Urinary bladder (tissue), 3 donors: ENCODE measurements at regions not wholly inside any gene's neighbourhood (a gene's known extent, or its start where the extent isn't known, plus 50 kb on each side); places are given as distances from the start of the nearest gene placed in this dataset.

Experiments
- DNase-seq: peaks from one replicate; pipeline ENCODE4 v3.0.0-alpha.2; 2015; ENCODE audit errors: extremely low spot score
- H3K27ac ChIP-seq: one replicate; pipeline ENCODE4 v1.5.1; 2013; ENCODE audit warnings: low read depth, mild to moderate bottlenecking, moderate library complexity
- H3K36me3 ChIP-seq: one replicate; pipeline ENCODE4 v1.6.1; 2013; ENCODE audit warnings: mild to moderate bottlenecking, moderate library complexity; ENCODE audit not compliant: insufficient read depth
- H3K4me1 ChIP-seq: one replicate; pipeline ENCODE4 v1.6.1; 2013; ENCODE audit warnings: mild to moderate bottlenecking, moderate library complexity; ENCODE audit not compliant: insufficient read depth
- H3K4me3 ChIP-seq: one replicate; pipeline ENCODE4 v1.5.1; 2013; ENCODE audit warnings: low read depth, low read length
- WGBS: extraction: QIAGEN DNeasy Blood & Tissue Kit; methylation state at CpG from one replicate; pipeline ENCODE4 v1.1.7; 2013; 5-methylcytosine and 5-hydroxymethylcytosine counted together
- donor health status: healthy with polysubstance abuse.
- donor health status: healthy.

GRCh38 chr2:12338946-12339697 lies 377.6 kb upstream of the TRIB2 start:
- 86% methylated on average over 7 of the region's 7 CpGs for WGBS

GRCh38 chr2:12340164-12340563 lies 376.6 kb upstream of the TRIB2 start:
- WGBS = 58% methylated on average over 4 of the region's 4 CpGs
- H3K4me3 ChIP-seq = no peak overlapping the region
- DNase-seq = no peak
- no peaks in the 10 kb centered on the region for H3K36me3 ChIP-seq
- H3K4me1 ChIP-seq = no peaks in the 10 kb centered on the region
- no peak overlapping the region for H3K27ac ChIP-seq

More at GRCh38 chr2:12338946-12339697, 377.6 kb upstream of the TRIB2 start:
- Histone ChIP-seq H3K4me1 (no peaks in the 10 kb centered on the region), H3K27ac (no peak overlapping the region), H3K36me3 (no peaks in the 10 kb centered on the region), H3K4me3 (no peak overlapping the region)
- no peak for DNase-seq

- no peak for DNase-seq
- Histone ChIP-seq H3K27ac (no peak overlapping the region), H3K4me1 (no peaks in the 10 kb centered on the region), H3K36me3 (no peaks in the 10 kb centered on the region), H3K4me3 (no peak overlapping the region)
- 99% methylated on average over 1 of the region's 1 CpG for WGBS
These were observed 375.5 kb upstream of the TRIB2 start for GRCh38 chr2:12341215-12341614.

GRCh38 chr2:12341920-12342319 lies 374.8 kb upstream of the TRIB2 start:
- Histone ChIP-seq H3K27ac (no peak overlapping the region), H3K36me3 (no peaks in the 10 kb centered on the region), H3K4me3 (no peak overlapping the region), H3K4me1 (no peaks in the 10 kb centered on the region)
- DNase-seq = no peak
- 92% methylated on average over 3 of the region's 3 CpGs for WGBS

- H3K36me3 ChIP-seq = no peaks in the 10 kb centered on the region
- DNase-seq = no peak
- H3K27ac ChIP-seq = no peak overlapping the region
- H3K4me1 ChIP-seq = no peaks in the 10 kb centered on the region
- 92% methylated on average over 5 of the region's 5 CpGs for WGBS
- H3K4me3 ChIP-seq = no peak overlapping the region
These were observed 373.6 kb upstream of the TRIB2 start for GRCh38 chr2:12343141-12343540.

GRCh38 chr2:12347066-12347493 lies 369.7 kb upstream of the TRIB2 start:
- 48% methylated on average over 4 of the region's 4 CpGs for WGBS
- no peak overlapping the region for H3K27ac ChIP-seq
- no peak for DNase-seq

GRCh38 chr2:12348216-12348615 lies 368.5 kb upstream of the TRIB2 start:
- Histone ChIP-seq H3K27ac (no peak overlapping the region), H3K36me3 (no peaks in the 10 kb centered on the region), H3K4me3 (no peak overlapping the region), H3K4me1 (no peaks in the 10 kb centered on the region)
- no peak for DNase-seq
- WGBS = 87% methylated on average over 3 of the region's 3 CpGs

More at GRCh38 chr2:12347066-12347493, 369.7 kb upstream of the TRIB2 start:
- Histone ChIP-seq H3K4me1 (no peaks in the 10 kb centered on the region), H3K36me3 (no peaks in the 10 kb centered on the region), H3K4me3 (no peak overlapping the region)

GRCh38 chr2:12350821-12351220 lies 365.9 kb upstream of the TRIB2 start:
- Histone ChIP-seq H3K4me1 (no peaks in the 10 kb centered on the region), H3K27ac (no peak overlapping the region), H3K4me3 (no peak overlapping the region), H3K36me3 (no peaks in the 10 kb centered on the region)
- DNase-seq = no peak
- 91% methylated on average over 4 of the region's 4 CpGs for WGBS

- WGBS = 34% methylated on average over 1 of the region's 1 CpG
These were observed 363.8 kb upstream of the TRIB2 start for GRCh38 chr2:12352889-12353288.

GRCh38 chr2:12361506-12361905 lies 355.2 kb upstream of the TRIB2 start:
- Histone ChIP-seq H3K4me3 (no peak overlapping the region), H3K36me3 (no peaks in the 10 kb centered on the region), H3K4me1 (no peaks in the 10 kb centered on the region), H3K27ac (no peak overlapping the region)
- WGBS = 69% methylated on average over 4 of the region's 4 CpGs
- no peak for DNase-seq

More at GRCh38 chr2:12352889-12353288, 363.8 kb upstream of the TRIB2 start:
- no peaks in the 10 kb centered on the region for H3K4me1 ChIP-seq
- no peak overlapping the region for H3K4me3 ChIP-seq
- no peak for DNase-seq
- no peaks in the 10 kb centered on the region for H3K36me3 ChIP-seq
- H3K27ac ChIP-seq = no peak overlapping the region

GRCh38 chr2:12363138-12363537 lies 353.6 kb upstream of the TRIB2 start:
- no peak overlapping the region for H3K4me3 ChIP-seq
- 90% methylated on average over 3 of the region's 3 CpGs for WGBS
- H3K36me3 ChIP-seq = no peaks in the 10 kb centered on the region
- no peaks in the 10 kb centered on the region for H3K4me1 ChIP-seq
- no peak for DNase-seq
- H3K27ac ChIP-seq = no peak overlapping the region

GRCh38 chr2:12363569-12363968 lies 353.2 kb upstream of the TRIB2 start:
- DNase-seq = no peak
- no peak overlapping the region for H3K4me3 ChIP-seq
- H3K36me3 ChIP-seq = no peaks in the 10 kb centered on the region
- H3K27ac ChIP-seq = no peak overlapping the region
- no peaks in the 10 kb centered on the region for H3K4me1 ChIP-seq
- WGBS = 53% methylated on average over 1 of the region's 1 CpG

- H3K4me1 ChIP-seq = no peaks in the 10 kb centered on the region
- no peak overlapping the region for H3K4me3 ChIP-seq
- H3K36me3 ChIP-seq = no peaks in the 10 kb centered on the region
- H3K27ac ChIP-seq = no peak overlapping the region
- 88% methylated on average over 3 of the region's 3 CpGs for WGBS
- no peak for DNase-seq
These were observed 347.2 kb upstream of the TRIB2 start for GRCh38 chr2:12369566-12369965.

GRCh38 chr2:12376025-12376424 lies 340.7 kb upstream of the TRIB2 start:
- H3K4me1 ChIP-seq = no peaks in the 10 kb centered on the region
- no peaks in the 10 kb centered on the region for H3K36me3 ChIP-seq
- 96% methylated on average over 1 of the region's 1 CpG for WGBS
- no peak overlapping the region for H3K4me3 ChIP-seq
- no peak overlapping the region for H3K27ac ChIP-seq
- DNase-seq = no peak
